GM12873 (cell line): ENCODE measurements at regions not wholly inside any gene's neighbourhood (a gene's known extent, or its start where the extent isn't known, plus 50 kb on each side); places are given as distances from the start of the nearest gene placed in this dataset.

Source experiments
- CTCF ChIP-seq: IDR thresholded peaks from 2 replicates; pipeline ENCODE4 v1.5.1; 2012; ENCODE audit warnings: low read depth, mild to moderate bottlenecking, moderate library complexity, low read length, control low read depth; ENCODE audit not compliant: insufficient read depth; ENCODE audit errors: missing control alignments

DNA sequence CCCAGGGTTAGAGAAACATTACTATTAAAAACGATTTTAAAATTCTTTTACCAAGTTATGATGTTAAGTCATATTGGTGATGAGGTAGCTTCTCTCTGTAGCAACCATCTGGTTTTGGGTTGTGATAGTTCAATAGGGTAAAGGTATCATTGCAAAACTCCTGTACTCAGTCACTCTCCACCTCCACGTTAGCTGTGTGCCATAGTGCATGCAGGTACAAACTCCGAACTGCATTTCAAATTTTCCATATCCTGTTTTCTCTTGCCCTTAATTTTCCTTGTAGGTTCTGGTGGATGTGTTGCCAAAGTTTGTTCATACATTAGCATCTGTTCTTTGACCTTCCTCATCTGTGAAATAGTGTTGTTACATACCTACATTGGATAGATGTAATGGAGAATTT, 53.1 kb upstream of the ARRDC3 start:
- TF ChIP-seq CTCF, result no peak

GRCh38 chr5:91434348-91434747, 51.2 kb upstream of the ARRDC3 start:
- no peak for TF ChIP-seq CTCF

DNA sequence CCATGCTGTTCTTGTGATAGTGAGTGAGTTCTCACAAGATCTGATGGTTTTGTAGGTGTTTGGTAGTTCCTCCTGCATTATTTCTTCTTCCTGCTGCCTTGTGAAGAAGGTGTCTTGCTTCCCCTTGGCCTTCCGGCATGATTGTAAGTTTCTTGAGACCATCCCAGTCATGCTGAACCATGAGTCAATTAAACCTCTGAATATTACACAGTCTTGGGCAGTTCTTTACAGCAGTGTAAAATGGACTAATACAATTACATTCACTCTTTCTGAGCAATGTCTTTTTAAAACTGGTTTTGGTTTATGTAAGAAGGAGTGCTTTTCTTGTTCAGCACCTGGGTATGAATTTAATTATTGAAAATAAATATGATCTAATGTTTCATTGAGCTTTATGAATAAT, 50.7 kb upstream of the ARRDC3 start:
- TF ChIP-seq CTCF, result no peak
